ENCODE measurements at regions not wholly inside any gene's neighbourhood (a gene's known extent, or its start where the extent isn't known, plus 50 kb on each side); places are given as distances from the start of the nearest gene placed in this dataset.

DNA sequence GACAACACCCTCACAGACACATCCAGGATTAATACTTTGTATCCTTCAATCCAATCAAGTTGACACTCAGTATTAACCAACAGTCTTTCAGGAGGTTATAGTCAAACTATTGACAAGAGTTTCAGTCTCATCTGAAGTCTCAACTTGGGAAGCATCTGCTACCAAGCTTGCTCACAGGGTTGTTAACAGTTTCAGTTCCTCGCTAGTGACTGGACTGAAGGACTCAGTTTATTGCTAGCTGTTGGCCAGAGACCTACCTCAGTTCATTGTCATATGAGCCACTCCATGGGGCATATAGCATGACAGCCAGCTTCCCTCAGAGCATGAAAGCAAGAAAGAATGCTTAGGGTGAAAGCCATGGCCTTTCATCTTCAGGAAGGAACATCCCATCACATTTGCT lies 228.6 kb downstream of the EPHA4 start:
- Histone ChIP-seq H3K27ac (ENCODE audit: insufficient read length, low read depth, low read length) (no peak overlapping the region), H3K79me1 (ENCODE audit: insufficient read depth, low read depth, low read length, poor library complexity, severe bottlenecking) (no peaks in the 10 kb centered on the region), H2BK120ac (ENCODE audit: low read depth, low read length, poor library complexity, severe bottlenecking) (no peak overlapping the region), H4K5ac (ENCODE audit: insufficient read length, low read depth, low read length) (no peak overlapping the region), H4K91ac (ENCODE audit: insufficient read length, low read depth, low read length) (no peak overlapping the region), H3K9ac (ENCODE audit: extremely low read depth, insufficient read length, low read length) (no peak overlapping the region), H2BK5ac (ENCODE audit: insufficient read length, low read length) (no peak overlapping the region), H2AFZ (ENCODE audit: low read length) (no peak overlapping the region), H4K20me1 (ENCODE audit: control insufficient read depth, insufficient read depth, insufficient read length) (no peaks in the 10 kb centered on the region), H3K9me3 (ENCODE audit: control insufficient read depth, low read depth, low read length) (no peaks in the 10 kb centered on the region), H3K4ac (ENCODE audit: low read depth, low read length) (no peak overlapping the region), H3K56ac (ENCODE audit: insufficient read length, low read depth, low read length) (no peak overlapping the region), H4K8ac (replicated peaks; ENCODE audit: insufficient read length, low read depth, low read length) (no peak overlapping the region), H2BK12ac (ENCODE audit: insufficient read length, low read depth, low read length) (no peak overlapping the region), H3K18ac (ENCODE audit: insufficient read length, low read depth, low read length) (no peak overlapping the region), H2BK20ac (ENCODE audit: low read depth, low read length, poor library complexity, severe bottlenecking) (no peak overlapping the region), H3K27me3 (ENCODE audit: insufficient read depth, low read length) (no peaks in the 10 kb centered on the region), H3T11ph (ENCODE audit: low read length) (no peak overlapping the region), H3K79me2 (ENCODE audit: insufficient read depth, low read length) (no peaks in the 10 kb centered on the region), H3K23ac (ENCODE audit: insufficient read length, low read depth, low read length) (no peak overlapping the region), H3K4me2 (ENCODE audit: insufficient read depth, insufficient read length, low read length) (no peak overlapping the region), H3K14ac (ENCODE audit: insufficient read depth, low read length) (no peak overlapping the region), H3K23me2 (ENCODE audit: insufficient read length, low read depth, low read length, poor library complexity, severe bottlenecking) (no peaks in the 10 kb centered on the region), H2BK15ac (ENCODE audit: low read depth, low read length) (no peak overlapping the region), H2AK5ac (ENCODE audit: insufficient read length, low read length) (no peak overlapping the region), H3K4me1 (ENCODE audit: insufficient read depth, low read length) (no peaks in the 10 kb centered on the region)
- Mint-ChIP-seq H3K9me3 (no peaks in the 10 kb centered on the region; a peak in 1 of 5 replicates), H3K27me3 (ENCODE audit: low read depth) (no peaks in the 10 kb centered on the region; the same call in 1 of the 2 replicates), H3K4me3 (no peak overlapping the region), H3K27ac (no peak overlapping the region), H3K4me1 (no peaks in the 10 kb centered on the region), H3K36me3 (ENCODE audit: insufficient read depth in 1 of 3, low read depth in 3 of 3) (no peaks in the 10 kb centered on the region)
- no peak for DNase-seq
- no peak for TF ChIP-seq CTCF (conservative IDR thresholded peaks at IDR 0.05)
- WGBS (ENCODE audit: extremely low coverage, insufficient read length, low lambda C conversion rate) = no CpG with 5 or more reads among the region's 1 CpG
